ENCODE measurements at regions not wholly inside any gene's neighbourhood (a gene's known extent, or its start where the extent isn't known, plus 50 kb on each side); places are given as distances from the start of the nearest gene placed in this dataset.

DNA sequence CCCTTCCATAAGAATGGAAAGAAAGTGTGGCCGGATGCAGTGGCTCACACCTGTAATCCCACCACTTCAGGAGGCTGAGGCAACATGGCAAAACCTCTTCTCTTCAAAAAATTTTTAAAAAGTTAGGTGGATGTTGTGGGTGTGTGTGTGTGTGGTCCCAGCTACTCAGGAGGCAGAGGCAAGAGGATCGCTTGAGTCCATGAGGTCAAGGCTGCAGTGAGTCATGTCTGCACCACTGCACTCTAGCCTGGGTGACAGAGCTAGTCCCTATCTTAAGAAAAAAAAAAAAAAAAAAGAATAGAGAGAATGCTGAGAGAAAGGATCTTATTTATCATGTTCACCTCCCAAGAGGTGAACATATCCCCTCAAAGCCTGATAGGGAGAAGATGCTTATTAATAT is 492.1 kb upstream of the SMIM31 start:
- TF ChIP-seq, protein P1, sequence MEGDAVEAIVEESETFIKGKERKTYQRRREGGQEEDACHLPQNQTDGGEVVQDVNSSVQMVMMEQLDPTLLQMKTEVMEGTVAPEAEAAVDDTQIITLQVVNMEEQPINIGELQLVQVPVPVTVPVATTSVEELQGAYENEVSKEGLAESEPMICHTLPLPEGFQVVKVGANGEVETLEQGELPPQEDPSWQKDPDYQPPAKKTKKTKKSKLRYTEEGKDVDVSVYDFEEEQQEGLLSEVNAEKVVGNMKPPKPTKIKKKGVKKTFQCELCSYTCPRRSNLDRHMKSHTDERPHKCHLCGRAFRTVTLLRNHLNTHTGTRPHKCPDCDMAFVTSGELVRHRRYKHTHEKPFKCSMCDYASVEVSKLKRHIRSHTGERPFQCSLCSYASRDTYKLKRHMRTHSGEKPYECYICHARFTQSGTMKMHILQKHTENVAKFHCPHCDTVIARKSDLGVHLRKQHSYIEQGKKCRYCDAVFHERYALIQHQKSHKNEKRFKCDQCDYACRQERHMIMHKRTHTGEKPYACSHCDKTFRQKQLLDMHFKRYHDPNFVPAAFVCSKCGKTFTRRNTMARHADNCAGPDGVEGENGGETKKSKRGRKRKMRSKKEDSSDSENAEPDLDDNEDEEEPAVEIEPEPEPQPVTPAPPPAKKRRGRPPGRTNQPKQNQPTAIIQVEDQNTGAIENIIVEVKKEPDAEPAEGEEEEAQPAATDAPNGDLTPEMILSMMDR (IDR thresholded peaks at IDR 0.05): no peak
- TF ChIP-seq ZFX (IDR thresholded peaks at IDR 0.05; ENCODE audit: borderline replicate concordance): no peak

All from 22Rv1 (cell line).